Stomach smooth muscle (tissue), 2 donors: ENCODE measurements at regions not wholly inside any gene's neighbourhood (a gene's known extent, or its start where the extent isn't known, plus 50 kb on each side); places are given as distances from the start of the nearest gene placed in this dataset.

Experiments
- H3K27ac ChIP-seq: one replicate; pipeline ENCODE4 v1.7.0; 2013; ENCODE audit warnings: mild to moderate bottlenecking, low read length, inconsistent platforms
- H3K27me3 ChIP-seq, 2 donors: one replicate each; pipeline ENCODE4 v1.7.0; 2013; ENCODE audit warnings: low read length in 2 of 2; ENCODE audit not compliant: insufficient read depth in 2 of 2, control insufficient read depth in 1 of 2
- H3K36me3 ChIP-seq, 2 donors: one replicate each; pipeline ENCODE4 v1.7.0; 2013; ENCODE audit warnings: low read length in 2 of 2; ENCODE audit not compliant: control insufficient read depth in 2 of 2, insufficient read depth in 2 of 2
- H3K4me1 ChIP-seq: one replicate; pipeline ENCODE4 v1.7.0; 2013; ENCODE audit warnings: low read length; ENCODE audit not compliant: control insufficient read depth, insufficient read depth
- H3K4me3 ChIP-seq, 2 donors: one replicate each; pipeline ENCODE4 v1.7.0; 2013; ENCODE audit warnings: low read length in 2 of 2
- H3K9ac ChIP-seq, 2 donors: one replicate each; pipeline ENCODE4 v1.7.0; 2013; ENCODE audit warnings: low read length in 2 of 2, mild to moderate bottlenecking in 1 of 2
- H3K9me3 ChIP-seq, 2 donors: one replicate each; pipeline ENCODE4 v1.7.0; 2013; ENCODE audit warnings: low read length in 2 of 2; ENCODE audit not compliant: control insufficient read depth in 2 of 2
- donor health status: healthy.
- donor health status: Pancreatic carcinoma.

DNA sequence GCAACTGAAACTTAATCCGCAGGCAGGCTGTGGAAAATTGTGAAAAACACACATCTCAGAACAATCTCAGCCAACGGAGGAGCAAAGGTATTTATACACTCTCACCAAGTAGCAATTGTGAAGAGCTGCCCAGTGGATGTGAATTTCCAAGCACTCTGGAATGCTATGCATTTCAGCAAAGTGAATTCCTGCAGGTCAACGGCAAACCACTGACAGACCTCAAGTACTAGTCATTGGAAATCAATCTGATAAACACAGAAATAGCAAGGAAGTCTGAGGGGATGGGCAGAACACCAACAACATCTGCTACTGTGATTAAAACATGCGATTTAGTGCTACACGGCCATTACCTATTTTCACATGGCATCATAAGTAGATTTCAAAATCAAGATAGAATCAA is 429.1 kb downstream of the HTR1B start:
- Histone ChIP-seq H3K27me3 (no peaks in the 10 kb centered on the region), H3K4me1 (no peaks in the 10 kb centered on the region), H3K9ac (no peak overlapping the region), H3K36me3 (no peaks in the 10 kb centered on the region), H3K9me3 (no peaks in the 10 kb centered on the region), H3K27ac (no peak overlapping the region), H3K4me3 (no peak overlapping the region)

DNA sequence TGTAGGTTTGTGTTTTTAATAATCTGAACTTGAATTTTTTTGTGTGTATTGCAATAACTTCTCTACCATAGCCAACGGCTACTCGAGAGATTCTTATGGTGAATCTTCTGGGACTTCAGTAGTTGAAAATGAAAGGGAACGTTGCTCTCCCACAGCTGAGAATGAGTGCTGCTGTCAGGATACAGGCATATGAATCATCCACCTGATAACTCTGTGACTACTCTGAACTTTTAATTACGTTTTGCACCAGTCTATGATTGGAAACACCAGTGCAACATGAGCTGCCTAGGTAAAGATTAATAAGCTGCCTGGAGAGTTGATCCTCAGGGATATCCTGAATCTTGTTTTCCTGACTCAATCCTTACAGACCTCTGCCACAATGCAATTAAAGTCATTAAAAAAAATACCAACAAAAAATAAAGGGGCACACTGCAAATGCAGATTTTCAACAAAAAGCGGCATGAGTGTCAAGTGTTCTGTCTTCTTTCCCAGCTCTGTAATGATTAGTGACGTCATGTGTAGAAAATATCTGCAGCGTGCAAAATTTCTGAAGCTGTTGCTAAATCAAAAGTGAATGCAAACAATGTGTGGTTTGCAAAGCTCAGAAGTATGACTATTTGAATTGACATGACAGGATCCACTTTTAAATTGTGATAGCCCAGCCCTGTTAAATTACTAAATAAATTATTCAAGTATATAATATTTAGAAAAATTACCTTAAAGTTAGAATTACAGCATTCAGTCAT is 432.2 kb downstream of the HTR1B start:
- no peak overlapping the region for H3K4me3 ChIP-seq
- no peaks in the 10 kb centered on the region for H3K9me3 ChIP-seq
- no peaks in the 10 kb centered on the region for H3K27me3 ChIP-seq
- H3K9ac ChIP-seq = no peak overlapping the region
- H3K27ac ChIP-seq = no peak overlapping the region
- no peaks in the 10 kb centered on the region for H3K4me1 ChIP-seq
- no peaks in the 10 kb centered on the region for H3K36me3 ChIP-seq

DNA sequence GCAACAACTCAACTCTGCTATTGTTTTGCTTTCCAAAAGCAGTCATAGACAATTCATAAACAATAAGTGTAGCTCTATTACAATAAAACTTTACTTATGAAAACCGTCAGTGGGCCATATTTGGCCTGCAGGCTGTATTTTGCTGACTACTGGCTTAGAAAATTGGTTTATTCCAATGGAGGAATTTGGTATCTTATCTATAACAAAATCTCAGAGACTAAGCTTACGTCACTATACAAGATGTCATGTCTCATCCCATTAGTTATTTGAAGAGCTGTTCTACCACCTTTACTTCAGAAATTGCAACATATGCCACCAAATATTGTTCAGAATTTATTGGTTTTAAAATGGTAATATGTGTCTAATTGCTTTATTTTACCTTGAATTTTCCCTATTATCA is 436.9 kb downstream of the HTR1B start:
- Histone ChIP-seq H3K27me3 (no peaks in the 10 kb centered on the region), H3K4me3 (no peak overlapping the region), H3K4me1 (no peaks in the 10 kb centered on the region), H3K27ac (no peak overlapping the region), H3K9me3 (no peaks in the 10 kb centered on the region), H3K36me3 (no peaks in the 10 kb centered on the region), H3K9ac (no peak overlapping the region)

DNA sequence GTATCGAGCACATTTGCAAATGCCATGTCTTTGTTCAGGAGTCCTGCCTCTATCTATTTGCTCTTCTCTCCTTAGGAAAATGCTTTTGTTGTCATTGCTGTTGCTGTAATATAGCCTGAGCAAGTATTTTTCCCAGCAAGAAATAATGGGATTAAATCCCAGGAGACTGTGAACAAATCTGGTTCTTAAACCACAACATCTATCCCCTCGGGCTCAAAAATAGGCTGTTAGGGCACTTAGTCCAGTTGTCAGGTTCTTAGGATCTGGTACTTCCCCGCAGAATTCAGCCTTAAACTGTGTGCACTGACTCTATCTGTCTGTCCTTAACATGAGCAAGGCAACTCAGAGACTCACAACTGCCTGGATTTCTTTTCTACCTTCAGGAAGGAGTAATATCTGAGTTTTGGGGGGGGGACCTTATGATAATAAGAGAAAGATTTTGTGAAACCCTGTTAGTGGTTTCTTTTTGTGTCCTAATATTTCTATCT is 437.5 kb downstream of the HTR1B start:
- H3K9ac ChIP-seq = no peak overlapping the region
- H3K27me3 ChIP-seq = no peaks in the 10 kb centered on the region
- H3K36me3 ChIP-seq = no peaks in the 10 kb centered on the region
- H3K4me1 ChIP-seq = no peaks in the 10 kb centered on the region
- H3K9me3 ChIP-seq = no peaks in the 10 kb centered on the region
- no peak overlapping the region for H3K27ac ChIP-seq
- H3K4me3 ChIP-seq = no peak overlapping the region

DNA sequence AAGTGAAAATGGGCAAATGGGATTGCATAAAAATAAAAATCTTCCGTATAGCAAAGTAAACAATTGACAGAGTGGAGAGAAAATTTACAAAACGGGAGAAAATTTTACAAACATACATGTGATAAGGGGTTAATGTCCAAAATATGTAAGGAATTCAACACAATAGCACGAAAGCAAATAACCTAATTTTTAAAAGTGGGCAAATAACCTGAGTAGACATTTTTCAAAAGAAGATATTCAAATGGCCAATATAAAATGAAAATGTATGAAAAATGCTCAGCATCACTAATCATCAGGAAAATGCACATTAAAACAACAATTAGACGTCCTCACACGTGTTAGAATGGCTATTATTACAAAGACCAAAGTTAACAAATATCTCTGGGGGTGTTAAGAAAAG is 441.5 kb downstream of the HTR1B start:
- Histone ChIP-seq H3K4me1 (no peaks in the 10 kb centered on the region), H3K27ac (no peak overlapping the region), H3K9ac (no peak overlapping the region)

DNA sequence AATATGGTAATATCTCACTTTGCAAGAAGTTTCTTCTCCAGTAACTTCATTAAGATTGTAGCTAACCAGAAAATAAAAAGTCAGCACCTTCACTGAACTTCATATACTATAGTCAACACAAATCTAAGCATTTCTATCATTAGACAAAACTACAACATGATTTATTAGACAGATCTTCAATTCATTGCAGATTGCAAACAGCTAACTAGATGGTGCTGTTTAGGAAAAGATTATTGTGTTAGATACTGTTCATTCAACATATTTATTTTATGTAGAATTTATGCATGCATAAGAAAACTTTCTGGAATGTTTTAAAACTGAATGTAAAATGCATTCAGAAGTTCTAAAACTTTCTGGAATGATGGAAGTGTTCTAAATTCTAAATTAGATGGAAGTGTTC is 442.1 kb downstream of the HTR1B start:
- no peak overlapping the region for H3K9ac ChIP-seq
- no peaks in the 10 kb centered on the region for H3K27me3 ChIP-seq
- H3K4me3 ChIP-seq = no peak overlapping the region
- H3K9me3 ChIP-seq = no peaks in the 10 kb centered on the region
- no peaks in the 10 kb centered on the region for H3K36me3 ChIP-seq
- no peak overlapping the region for H3K27ac ChIP-seq
- no peaks in the 10 kb centered on the region for H3K4me1 ChIP-seq

More for the DNA sequence above, 441.5 kb downstream of the HTR1B start:
- Histone ChIP-seq H3K4me3 (no peak overlapping the region), H3K36me3 (no peaks in the 10 kb centered on the region), H3K27me3 (no peaks in the 10 kb centered on the region), H3K9me3 (no peaks in the 10 kb centered on the region)

DNA sequence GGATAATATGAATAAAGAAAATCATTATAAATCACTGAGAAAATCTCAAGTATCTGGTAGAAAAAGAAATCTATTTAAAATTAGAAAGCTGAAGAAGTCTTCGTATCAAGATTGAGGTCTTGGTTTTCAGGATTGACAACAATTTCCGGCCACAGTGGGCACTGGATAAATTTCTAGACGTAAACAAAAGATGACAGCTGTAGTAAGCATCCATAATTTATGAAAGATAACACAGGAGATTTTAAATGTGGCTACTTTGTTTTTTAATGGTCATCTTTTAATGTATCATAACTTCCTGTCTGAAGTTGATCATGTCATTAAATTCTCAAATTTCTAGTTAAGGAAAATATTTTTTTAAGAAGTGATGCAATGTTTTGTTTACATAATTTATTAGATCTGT is 444.2 kb downstream of the HTR1B start:
- Histone ChIP-seq H3K36me3 (no peaks in the 10 kb centered on the region), H3K27me3 (no peaks in the 10 kb centered on the region), H3K9ac (no peak overlapping the region), H3K4me1 (no peaks in the 10 kb centered on the region), H3K9me3 (no peaks in the 10 kb centered on the region), H3K4me3 (no peak overlapping the region), H3K27ac (no peak overlapping the region)

DNA sequence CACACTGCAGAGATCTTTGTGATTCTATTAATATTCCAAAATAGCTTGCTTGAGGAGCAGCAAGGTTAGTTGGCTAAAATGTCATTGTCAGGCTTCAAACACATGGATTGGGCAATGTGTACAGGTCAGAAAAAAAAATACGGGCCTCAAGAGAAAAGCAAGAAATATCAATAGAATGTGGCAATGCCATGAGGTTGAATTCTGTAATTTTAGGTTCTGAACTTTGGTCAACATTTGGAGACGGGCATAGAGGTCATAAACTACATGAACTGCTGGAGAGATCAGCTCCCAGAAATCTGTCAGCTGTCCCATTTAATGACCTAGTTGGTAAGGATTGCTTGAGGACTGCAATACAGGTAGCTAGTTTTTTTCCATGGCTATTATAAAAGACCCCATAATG is 445.8 kb downstream of the HTR1B start:
- Histone ChIP-seq H3K27me3 (no peaks in the 10 kb centered on the region), H3K36me3 (no peaks in the 10 kb centered on the region), H3K27ac (no peak overlapping the region), H3K9ac (no peak overlapping the region), H3K4me3 (no peak overlapping the region), H3K9me3 (no peaks in the 10 kb centered on the region), H3K4me1 (no peaks in the 10 kb centered on the region)

DNA sequence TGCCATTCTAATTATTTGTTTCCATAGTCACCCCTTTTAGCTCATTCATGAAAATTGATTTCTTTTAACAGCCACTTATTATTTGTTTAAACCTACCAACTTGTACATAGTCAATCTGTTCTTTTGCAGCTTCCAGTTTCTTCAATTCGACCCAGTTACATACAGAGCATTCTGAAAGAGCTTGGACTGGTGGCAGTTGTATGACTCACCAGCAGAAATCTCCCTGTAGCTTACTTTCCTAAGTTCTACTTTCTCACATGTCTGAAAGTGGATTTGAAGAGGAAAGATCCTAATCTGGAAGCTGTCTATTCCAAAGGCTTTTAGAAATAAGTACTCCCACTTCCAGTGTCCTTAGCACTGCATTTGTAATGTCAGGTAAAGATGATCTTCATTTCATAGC is 447.9 kb downstream of the HTR1B start:
- Histone ChIP-seq H3K27ac (no peak overlapping the region), H3K9ac (no peak overlapping the region), H3K4me3 (no peak overlapping the region)

DNA sequence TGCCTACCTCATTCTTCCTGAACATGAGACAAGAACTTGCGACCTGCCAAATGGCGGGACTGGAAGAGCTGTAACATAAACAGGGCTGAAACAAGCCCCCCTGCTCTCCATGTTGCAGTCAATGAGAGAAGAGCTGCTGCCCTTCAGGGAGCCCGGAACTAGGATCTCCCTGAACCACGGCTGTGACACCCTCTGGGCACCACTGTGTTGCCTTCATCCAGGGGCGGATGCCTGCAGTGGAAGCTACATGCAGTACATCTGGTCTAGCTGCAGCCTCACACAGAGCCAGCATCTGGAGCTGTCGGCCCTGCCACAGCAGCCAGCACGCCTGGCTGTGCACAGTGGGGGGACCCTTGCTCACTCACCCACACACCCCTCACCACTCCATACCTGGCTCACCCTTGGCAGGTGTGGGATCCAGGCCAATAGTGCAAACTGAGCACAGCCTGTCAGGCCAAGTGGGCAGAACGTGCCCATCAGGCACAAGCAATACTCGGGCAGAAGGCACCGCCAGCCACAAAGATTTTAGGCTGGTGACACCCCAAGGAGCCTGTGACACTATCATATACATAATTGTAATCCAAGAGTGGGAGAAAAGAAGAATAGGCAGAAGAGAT is 451.3 kb downstream of the HTR1B start:
- H3K9me3 ChIP-seq = peaks cover 0 to 4% of the 10 kb centered on the region in 2 donors
- no peaks in the 10 kb centered on the region for H3K27me3 ChIP-seq
- no peaks in the 10 kb centered on the region for H3K36me3 ChIP-seq
- H3K4me1 ChIP-seq = no peaks in the 10 kb centered on the region
- no peak overlapping the region for H3K27ac ChIP-seq
- no peak overlapping the region for H3K4me3 ChIP-seq
- H3K9ac ChIP-seq = no peak overlapping the region

More for the DNA sequence above, 447.9 kb downstream of the HTR1B start:
- no peaks in the 10 kb centered on the region for H3K4me1 ChIP-seq
- no peaks in the 10 kb centered on the region for H3K27me3 ChIP-seq
- H3K9me3 ChIP-seq = peaks cover 0 to 4% of the 10 kb centered on the region in 2 donors
- H3K36me3 ChIP-seq = no peaks in the 10 kb centered on the region

DNA sequence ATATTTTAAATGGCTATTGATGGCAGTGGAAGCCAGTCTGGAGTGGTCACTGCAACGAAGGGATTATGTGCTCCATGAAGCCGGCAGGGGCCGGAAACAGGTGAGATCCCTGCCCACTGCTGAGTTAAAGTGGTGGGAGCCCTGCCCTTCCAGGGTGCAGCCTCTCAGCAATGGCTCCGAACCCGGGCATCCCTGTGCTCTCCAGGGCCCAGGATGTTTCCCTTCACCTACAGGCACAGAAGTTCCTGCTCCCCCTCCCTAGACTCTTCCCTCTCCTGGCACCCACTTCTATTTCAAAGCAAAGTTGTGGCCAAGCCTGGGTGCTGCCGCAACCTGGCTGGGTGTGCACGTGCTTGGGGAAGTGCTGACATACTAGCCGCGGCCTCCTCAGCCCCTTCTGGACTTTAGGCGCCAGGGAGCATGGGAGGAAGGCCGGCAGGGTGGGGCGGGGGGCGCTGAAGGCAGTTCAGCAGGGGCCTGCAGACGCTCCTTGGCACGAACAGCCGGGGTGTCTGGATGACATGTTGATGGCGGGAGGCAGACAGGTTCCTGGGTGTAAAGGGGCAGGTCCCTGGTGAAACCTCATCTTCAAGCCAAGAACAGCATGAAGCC is 452.3 kb downstream of the HTR1B start:
- no peaks in the 10 kb centered on the region for H3K4me1 ChIP-seq
- H3K27me3 ChIP-seq = no peaks in the 10 kb centered on the region
- peaks cover 0 to 4% of the 10 kb centered on the region in 2 donors for H3K9me3 ChIP-seq
- H3K9ac ChIP-seq = no peak overlapping the region
- no peak overlapping the region for H3K4me3 ChIP-seq
- H3K27ac ChIP-seq = no peak overlapping the region
- no peaks in the 10 kb centered on the region for H3K36me3 ChIP-seq
